Lower lobe of right lung (tissue), 2 donors: ENCODE measurements at regions not wholly inside any gene's neighbourhood (a gene's known extent, or its start where the extent isn't known, plus 50 kb on each side); places are given as distances from the start of the nearest gene placed in this dataset.
A peak's percentile ranks its signal among the peaks of the same experiment; 100 is the strongest.

Experiments used
- ATAC-seq, 2 donors: fragments of 200-7000 bp; cut with Tn5 transposase; one replicate each; pipeline ENCODE4 v1.9.1; 2020 to 2022; ENCODE audit warnings: mild to moderate bottlenecking in 2 of 2, moderate library complexity in 2 of 2
- DNase-seq: peaks from one replicate; pipeline ENCODE4 v3.0.0-alpha.2; 2020
- H3K27ac ChIP-seq: fragments of 200-600 bp; one replicate; pipeline ENCODE4 v1.8.0; 2022
- H3K27me3 ChIP-seq: fragments of 200-600 bp; one replicate; pipeline ENCODE4 v1.8.0; 2022; ENCODE audit warnings: low read depth
- H3K36me3 ChIP-seq: fragments of 200-600 bp; one replicate; pipeline ENCODE4 v1.8.0; 2022; ENCODE audit warnings: mild to moderate bottlenecking
- H3K4me1 ChIP-seq: fragments of 200-600 bp; one replicate; pipeline ENCODE4 v1.8.0; 2022
- H3K4me3 ChIP-seq: fragments of 200-600 bp; one replicate; pipeline ENCODE4 v1.8.0; 2022; ENCODE audit warnings: mild to moderate bottlenecking
- H3K9me3 ChIP-seq: fragments of 200-600 bp; one replicate; pipeline ENCODE4 v1.8.0; 2022
- CTCF ChIP-seq: fragments of 200-600 bp; IDR thresholded peaks from one replicate; pipeline ENCODE4 v1.8.0; 2022; ENCODE audit warnings: antibody characterized with exemption, mild to moderate bottlenecking
- intact Hi-C: fragments of 100-400 bp; cut with DNase I; formaldehyde crosslinking; loops from one replicate; pipeline ENCODE4 v1.11.0; 2022
- donor health status: DM: no; HTN: yes; CAD: no; lungs with severe emphysema.

- Histone ChIP-seq H3K9me3 (no peaks in the 10 kb centered on the region), H3K36me3 (no peaks in the 10 kb centered on the region), H3K27me3 (no peaks in the 10 kb centered on the region), H3K27ac (peak overlapping the region; percentile 97), H3K4me3 (peak overlapping the region; percentile 67), H3K4me1 (peaks cover 42% of the 10 kb centered on the region)
- DNase-seq (no peak), ATAC-seq (peak; percentile 5 to 51)
- TF ChIP-seq CTCF, result no peak
- intact Hi-C loops, result no loop called here
These were observed 88.8 kb upstream of the CHD2 start for GRCh38 chr15:92811148-92811913.

- TF ChIP-seq CTCF, result no peak
- Histone ChIP-seq H3K4me3 (peak overlapping the region; percentile 67), H3K4me1 (peaks cover 33% of the 10 kb centered on the region), H3K9me3 (no peaks in the 10 kb centered on the region), H3K27me3 (no peaks in the 10 kb centered on the region), H3K27ac (peak overlapping the region; percentile 97), H3K36me3 (no peaks in the 10 kb centered on the region)
- intact Hi-C loops, result no loop called here
- ATAC-seq, result no peak
- DNase-seq, result no peak
These were observed 87.9 kb upstream of the CHD2 start for GRCh38 chr15:92812271-92812670.

DNA sequence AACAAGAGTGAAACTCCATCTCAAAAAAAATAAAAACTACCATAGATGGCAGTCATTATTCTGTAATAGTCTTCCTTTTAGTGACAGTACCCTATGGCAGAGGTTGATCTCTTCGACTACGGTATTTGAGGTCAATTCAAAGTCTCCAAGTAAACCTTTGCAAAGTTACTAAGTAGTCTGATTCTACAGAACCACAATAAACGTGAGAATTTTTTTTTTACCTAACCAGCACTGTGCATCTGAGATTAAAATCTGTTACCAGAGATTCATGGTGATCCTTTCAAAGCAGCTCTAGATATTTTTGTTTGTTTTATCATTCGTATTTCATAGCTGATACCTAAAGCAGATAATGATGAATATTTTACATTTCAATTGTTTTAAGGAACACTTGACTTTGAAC is 86.6 kb upstream of the CHD2 start:
- intact Hi-C loops, result no loop called here
- H3K27ac ChIP-seq, result no peak overlapping the region
- no peaks in the 10 kb centered on the region for H3K9me3 ChIP-seq
- TF ChIP-seq CTCF, result no peak
- H3K4me1 ChIP-seq, result peaks cover 28% of the 10 kb centered on the region
- no peak overlapping the region for H3K4me3 ChIP-seq
- DNase-seq (no peak), ATAC-seq (no peak)
- H3K27me3 ChIP-seq, result no peaks in the 10 kb centered on the region
- H3K36me3 ChIP-seq, result no peaks in the 10 kb centered on the region

GRCh38 chr15:92817339-92817886 is 82.7 kb upstream of the CHD2 start:
- Histone ChIP-seq H3K27me3 (no peaks in the 10 kb centered on the region), H3K4me1 (peaks cover 30% of the 10 kb centered on the region), H3K4me3 (no peak overlapping the region), H3K27ac (no peak overlapping the region), H3K9me3 (no peaks in the 10 kb centered on the region), H3K36me3 (no peaks in the 10 kb centered on the region)
- TF ChIP-seq CTCF, result no peak
- no peak for DNase-seq
- intact Hi-C loops, result no loop called here
- no peak for ATAC-seq

DNA sequence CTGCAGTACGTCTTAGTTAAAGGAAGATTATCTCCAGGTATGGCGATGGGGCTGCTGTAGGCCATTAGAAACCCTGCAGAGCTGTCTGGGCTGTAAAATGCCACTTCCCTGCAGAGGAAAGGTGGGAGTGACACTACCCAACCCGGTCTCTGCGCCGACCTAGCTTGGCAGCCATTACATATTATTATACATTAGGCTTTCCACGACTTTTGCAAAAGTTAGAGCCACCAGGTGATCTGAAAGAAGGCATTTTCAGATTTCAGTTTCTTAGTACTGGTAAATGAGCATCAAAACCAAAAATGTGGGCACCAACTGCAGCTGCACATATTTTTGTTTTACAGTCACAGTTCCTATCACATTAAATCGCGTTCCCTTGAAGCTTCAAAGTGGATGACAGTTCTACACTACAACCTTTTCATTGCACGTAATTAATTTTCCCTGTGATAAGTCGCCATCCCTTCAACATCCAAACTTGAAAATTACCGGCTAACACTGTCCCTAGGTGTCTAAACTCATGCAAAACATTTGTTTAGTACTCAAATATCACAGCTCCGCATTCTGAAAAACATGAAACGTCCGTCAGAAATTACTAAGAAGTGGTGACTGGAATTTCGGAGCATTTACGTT is 81.4 kb upstream of the CHD2 start:
- H3K4me3 ChIP-seq, result no peak overlapping the region
- ATAC-seq, result no peak
- intact Hi-C loops, result no loop called here

More for the DNA sequence above, 81.4 kb upstream of the CHD2 start:
- H3K9me3 ChIP-seq, result no peaks in the 10 kb centered on the region
- H3K27me3 ChIP-seq, result no peaks in the 10 kb centered on the region
- no peak for DNase-seq
- peak overlapping the region; percentile 86 for H3K27ac ChIP-seq
- no peaks in the 10 kb centered on the region for H3K36me3 ChIP-seq
- no peak for TF ChIP-seq CTCF
- H3K4me1 ChIP-seq, result peaks cover 32% of the 10 kb centered on the region
